ENCODE measurements at regions not wholly inside any gene's neighbourhood (a gene's known extent, or its start where the extent isn't known, plus 50 kb on each side); places are given as distances from the start of the nearest gene placed in this dataset.

- intact Hi-C loops (cut with micrococcal nuclease), result no loop called here
These were observed 144.2 kb upstream of the GEMIN8 start for GRCh38 chrX:14173873-14174272.

GRCh38 chrX:14164828-14165227 is 135.1 kb upstream of the GEMIN8 start:
- intact Hi-C loops (cut with micrococcal nuclease), result no loop called here

GRCh38 chrX:14125462-14125861 is 95.8 kb upstream of the GEMIN8 start:
- intact Hi-C loops (cut with micrococcal nuclease), result no loop called here

GRCh38 chrX:14124562-14124961 is 94.9 kb upstream of the GEMIN8 start:
- intact Hi-C loops (cut with micrococcal nuclease), result no loop called here

GRCh38 chrX:14095702-14096101 is 66.0 kb upstream of the GEMIN8 start:
- intact Hi-C loops (cut with micrococcal nuclease), result loop anchor here (1.0 to 2.0 kb wide), 2 partner anchors 1047 to 1148 kb away; no protein-coding TSS in a partner anchor

GRCh38 chrX:14094191-14094590 is 64.5 kb upstream of the GEMIN8 start:
- intact Hi-C loops (cut with micrococcal nuclease), result loop anchor here (2.0 kb wide), 1 partner anchor 1049 kb away; no protein-coding TSS in a partner anchor

GRCh38 chrX:14084466-14084865 is 54.8 kb upstream of the GEMIN8 start:
- intact Hi-C loops (cut with micrococcal nuclease), result no loop called here

- intact Hi-C loops (cut with micrococcal nuclease), result no loop called here
These were observed 54.1 kb upstream of the GEMIN8 start for GRCh38 chrX:14083783-14084182.

GRCh38 chrX:14079891-14080430 is 50.3 kb upstream of the GEMIN8 start:
- intact Hi-C loops (cut with micrococcal nuclease), result no loop called here
